ENCODE measurements at regions not wholly inside any gene's neighbourhood (a gene's known extent, or its start where the extent isn't known, plus 50 kb on each side); places are given as distances from the start of the nearest gene placed in this dataset.
A peak's percentile ranks its signal among the peaks of the same experiment; 100 is the strongest.

DNA sequence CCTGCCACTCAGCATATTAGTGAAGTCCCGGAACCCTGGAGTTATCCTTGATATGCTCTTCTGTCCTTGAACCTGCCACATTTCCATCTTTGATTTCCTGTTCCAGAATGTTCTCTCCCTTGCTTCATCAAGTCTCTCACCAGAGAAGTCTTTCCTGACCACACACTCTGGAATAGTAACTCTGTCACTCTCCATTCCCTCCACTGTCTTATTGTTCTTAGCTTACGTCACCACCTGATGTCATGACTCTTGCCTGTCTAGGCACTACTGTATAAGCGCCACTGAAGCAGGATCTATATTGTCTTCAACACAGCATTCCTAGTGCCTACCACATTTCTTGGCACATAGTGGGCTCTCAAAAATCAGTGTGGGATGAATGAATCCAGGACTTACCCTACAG is 65.4 kb upstream of the SMYD2 start:
- ATAC-seq (no peak), DNase-seq (no peak)
- intact Hi-C loops (cut with DNase I, micrococcal nuclease): no loop called here
- TF ChIP-seq, protein P1, sequence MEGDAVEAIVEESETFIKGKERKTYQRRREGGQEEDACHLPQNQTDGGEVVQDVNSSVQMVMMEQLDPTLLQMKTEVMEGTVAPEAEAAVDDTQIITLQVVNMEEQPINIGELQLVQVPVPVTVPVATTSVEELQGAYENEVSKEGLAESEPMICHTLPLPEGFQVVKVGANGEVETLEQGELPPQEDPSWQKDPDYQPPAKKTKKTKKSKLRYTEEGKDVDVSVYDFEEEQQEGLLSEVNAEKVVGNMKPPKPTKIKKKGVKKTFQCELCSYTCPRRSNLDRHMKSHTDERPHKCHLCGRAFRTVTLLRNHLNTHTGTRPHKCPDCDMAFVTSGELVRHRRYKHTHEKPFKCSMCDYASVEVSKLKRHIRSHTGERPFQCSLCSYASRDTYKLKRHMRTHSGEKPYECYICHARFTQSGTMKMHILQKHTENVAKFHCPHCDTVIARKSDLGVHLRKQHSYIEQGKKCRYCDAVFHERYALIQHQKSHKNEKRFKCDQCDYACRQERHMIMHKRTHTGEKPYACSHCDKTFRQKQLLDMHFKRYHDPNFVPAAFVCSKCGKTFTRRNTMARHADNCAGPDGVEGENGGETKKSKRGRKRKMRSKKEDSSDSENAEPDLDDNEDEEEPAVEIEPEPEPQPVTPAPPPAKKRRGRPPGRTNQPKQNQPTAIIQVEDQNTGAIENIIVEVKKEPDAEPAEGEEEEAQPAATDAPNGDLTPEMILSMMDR (IDR thresholded peaks at IDR 0.05): no peak
- Histone ChIP-seq H3K9me3 (no peaks in the 10 kb centered on the region), H3K4me3 (no peak overlapping the region), H3K36me3 (ENCODE audit: low read depth) (no peaks in the 10 kb centered on the region), H3K4me1 (ENCODE audit: low read depth) (no peaks in the 10 kb centered on the region)

DNA sequence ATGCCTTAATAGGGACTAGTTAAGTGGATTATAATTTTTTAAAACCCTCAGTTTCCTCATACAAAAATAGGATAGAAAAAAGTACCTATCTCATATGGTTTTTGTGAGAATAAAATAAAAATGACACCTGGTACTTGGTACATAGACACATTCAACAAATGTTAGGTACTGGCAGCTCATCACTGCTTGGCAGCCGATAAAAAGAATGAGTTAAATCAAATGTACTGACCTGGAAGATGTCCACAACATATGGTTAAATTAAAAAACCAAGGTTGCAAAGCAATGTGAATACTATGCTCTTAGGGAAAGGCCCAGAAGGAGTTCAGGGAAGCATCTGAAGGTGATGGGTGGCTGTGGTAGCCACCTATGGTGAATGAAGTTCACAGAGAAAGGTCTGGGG is 64.9 kb upstream of the SMYD2 start:
- Histone ChIP-seq H3K9me3 (no peaks in the 10 kb centered on the region), H3K4me1 (ENCODE audit: low read depth) (no peaks in the 10 kb centered on the region), H3K36me3 (ENCODE audit: low read depth) (no peaks in the 10 kb centered on the region), H3K4me3 (no peak overlapping the region)
- intact Hi-C loops (cut with DNase I, micrococcal nuclease): no loop called here
- TF ChIP-seq, protein P1 (IDR thresholded peaks at IDR 0.05): no peak
- ATAC-seq (no peak), DNase-seq (no peak)

DNA sequence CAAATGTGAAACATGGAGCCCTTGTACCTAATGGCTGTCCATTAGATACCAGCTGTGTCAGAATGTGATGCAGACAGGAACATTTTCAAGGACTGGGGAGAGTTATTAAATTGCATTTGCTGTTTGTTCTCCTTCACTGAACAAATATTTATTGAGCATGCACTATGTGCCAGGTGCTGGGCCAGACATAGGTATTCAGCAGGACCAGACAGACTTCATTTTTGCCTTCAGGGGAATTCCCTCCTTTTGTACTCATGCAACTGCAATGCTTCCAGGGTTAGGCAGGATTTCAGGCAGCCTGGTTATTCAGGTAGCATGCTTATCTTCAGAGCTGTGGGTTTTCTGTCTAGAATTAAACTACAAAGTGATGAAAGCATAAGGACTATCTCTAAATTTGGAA is 64.2 kb upstream of the SMYD2 start:
- Histone ChIP-seq H3K4me1 (ENCODE audit: low read depth) (no peaks in the 10 kb centered on the region), H3K9me3 (no peaks in the 10 kb centered on the region), H3K36me3 (ENCODE audit: low read depth) (no peaks in the 10 kb centered on the region), H3K4me3 (no peak overlapping the region)
- DNase-seq (peak in 1 of 3 donors; percentile 6), ATAC-seq (peak; percentile 55)
- intact Hi-C loops (cut with DNase I, micrococcal nuclease): no loop called here
- TF ChIP-seq, protein P1 (IDR thresholded peaks at IDR 0.05): no peak

DNA sequence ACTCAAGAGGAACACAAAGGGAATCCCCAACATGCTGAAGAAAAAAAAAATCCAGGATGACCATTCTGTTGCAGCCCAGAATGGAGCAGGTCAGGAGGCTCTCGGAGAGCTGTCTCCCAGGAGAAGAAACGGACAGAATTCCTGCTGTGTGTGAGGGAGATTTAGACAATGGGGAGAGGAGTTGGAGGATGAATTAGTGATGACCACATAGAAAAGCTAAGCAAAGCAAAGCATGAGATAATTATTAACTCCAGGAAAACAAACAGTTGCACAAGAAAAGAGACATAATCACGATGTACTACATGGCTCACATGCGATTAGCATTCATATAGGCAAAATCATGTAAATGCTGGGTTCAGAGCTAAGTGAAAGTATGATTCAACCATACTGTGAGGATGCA is 61.1 kb upstream of the SMYD2 start:
- intact Hi-C loops (cut with DNase I, micrococcal nuclease): no loop called here
- ATAC-seq: no peak

DNA sequence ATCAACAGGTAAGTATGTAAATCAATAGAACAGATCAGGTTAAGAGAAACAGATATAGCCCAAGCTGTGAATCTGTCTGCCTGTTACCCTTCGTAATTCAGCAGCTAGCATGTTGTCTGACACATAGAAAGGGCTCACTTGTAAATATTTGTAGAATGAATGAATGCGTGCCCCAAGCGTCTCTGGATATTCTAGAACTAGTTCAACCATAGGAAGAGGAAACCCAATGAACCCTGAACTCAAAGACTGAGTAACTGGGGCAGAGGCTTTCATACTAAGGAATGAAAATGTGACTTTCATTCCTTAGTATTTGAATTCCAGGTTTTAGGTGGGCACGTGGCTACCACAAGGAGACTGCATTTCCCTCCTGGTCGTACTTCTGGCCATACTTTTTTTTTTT is 60.1 kb upstream of the SMYD2 start:
- ATAC-seq (no peak), DNase-seq (no peak)
- TF ChIP-seq, protein P1 (IDR thresholded peaks at IDR 0.05): no peak
- no peaks in the 10 kb centered on the region for H3K4me1 ChIP-seq (ENCODE audit: low read depth)
- intact Hi-C loops (cut with DNase I, micrococcal nuclease): no loop called here
- no peaks in the 10 kb centered on the region for H3K9me3 ChIP-seq
- H3K4me3 ChIP-seq: no peak overlapping the region
- no peaks in the 10 kb centered on the region for H3K36me3 ChIP-seq (ENCODE audit: low read depth)

More for the DNA sequence above, 61.1 kb upstream of the SMYD2 start:
- no peaks in the 10 kb centered on the region for H3K9me3 ChIP-seq
- no peaks in the 10 kb centered on the region for H3K4me1 ChIP-seq (ENCODE audit: low read depth)
- H3K4me3 ChIP-seq: no peak overlapping the region
- TF ChIP-seq, protein P1 (IDR thresholded peaks at IDR 0.05): no peak
- DNase-seq: no peak
- H3K36me3 ChIP-seq (ENCODE audit: low read depth): no peaks in the 10 kb centered on the region
